ENCODE measurements at regions not wholly inside any gene's neighbourhood (a gene's known extent, or its start where the extent isn't known, plus 50 kb on each side); places are given as distances from the start of the nearest gene placed in this dataset.
A peak's percentile ranks its signal among the peaks of the same experiment; 100 is the strongest.

GRCh38 chr11:33646629-33647028 is 54.0 kb downstream of the C11orf91 start:
- DNase-seq: no peak
- ATAC-seq: peak in 1 of 2 donors; percentile 76
- intact Hi-C loops (cut with DNase I): no loop called here

GRCh38 chr11:33646168-33646567 is 54.5 kb downstream of the C11orf91 start:
- no peak for DNase-seq
- intact Hi-C loops (cut with DNase I): no loop called here
- no peak for ATAC-seq

GRCh38 chr11:33645686-33646085 is 54.9 kb downstream of the C11orf91 start:
- intact Hi-C loops (cut with DNase I): no loop called here
- DNase-seq: no peak
- no peak for ATAC-seq

DNA sequence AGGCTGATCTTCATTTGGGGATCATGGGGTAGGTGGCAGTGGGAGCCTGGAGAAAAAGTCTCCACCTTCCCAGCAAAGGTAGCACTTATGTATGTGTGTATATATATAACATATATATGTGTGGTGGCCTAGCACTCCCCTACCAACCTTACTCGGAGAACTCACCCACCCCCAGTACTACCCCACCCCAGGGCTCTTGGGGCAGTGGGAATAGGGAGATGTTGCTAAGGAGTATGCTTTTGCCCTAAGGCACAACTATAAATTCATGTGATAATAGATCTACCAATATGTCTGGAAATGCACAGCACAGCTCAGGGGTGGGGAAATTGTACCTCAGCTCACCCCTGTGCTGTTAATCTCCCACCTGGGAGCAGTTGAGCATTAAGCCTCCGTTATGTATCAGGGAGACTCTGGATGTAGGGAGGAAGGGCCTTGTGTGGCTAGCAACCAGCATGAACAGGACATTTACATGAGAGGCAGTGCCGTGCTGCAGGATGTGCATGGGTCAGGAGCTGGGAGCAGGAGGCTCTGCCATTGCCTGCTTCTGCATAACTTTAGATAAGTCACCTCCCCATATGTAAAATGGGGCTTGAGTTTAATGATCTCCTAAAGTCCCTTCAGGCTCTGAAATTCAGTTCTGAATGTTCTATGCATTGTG is 57.3 kb downstream of the C11orf91 start:
- ATAC-seq: no peak
- intact Hi-C loops (cut with DNase I): no loop called here
- no peak for DNase-seq

DNA sequence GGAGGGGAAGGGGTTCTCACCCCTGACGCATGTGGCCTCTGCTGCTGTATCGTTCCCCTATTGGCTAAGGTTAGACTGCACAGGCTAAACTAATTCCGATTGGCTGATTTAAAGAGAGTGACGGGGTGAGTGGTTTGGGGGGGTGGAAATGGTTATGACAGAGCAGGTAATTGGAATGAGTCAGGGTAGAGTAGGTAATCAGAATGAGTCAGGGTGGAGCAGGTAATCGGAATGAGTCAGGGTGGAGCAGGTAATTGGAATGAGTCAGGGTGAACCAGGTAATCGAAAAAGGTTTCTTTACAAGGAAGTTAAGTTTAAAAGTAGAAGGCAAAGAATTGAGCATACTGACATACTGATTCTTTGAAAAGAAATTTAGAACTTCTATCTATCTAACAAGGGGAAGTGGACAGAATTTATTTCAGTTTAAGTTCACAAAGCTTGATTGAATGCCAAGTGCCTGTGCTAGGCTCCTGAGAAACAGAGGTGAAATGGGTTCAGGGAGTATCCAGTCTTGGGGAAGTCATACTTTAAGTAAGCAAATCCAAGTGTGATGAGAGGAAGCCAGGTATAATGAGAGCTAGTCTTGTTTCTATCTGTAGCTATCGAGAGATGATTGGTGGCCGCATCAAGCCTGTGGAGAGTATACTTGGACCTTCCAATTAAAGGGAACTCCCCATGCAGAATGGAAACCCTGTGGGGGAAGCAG is 58.0 kb downstream of the C11orf91 start:
- intact Hi-C loops (cut with DNase I): no loop called here

GRCh38 chr11:33640730-33641371 is 59.8 kb downstream of the C11orf91 start:
- ATAC-seq (no peak), DNase-seq (no peak)
- intact Hi-C loops (cut with DNase I): no loop called here

More for the DNA sequence above, 58.0 kb downstream of the C11orf91 start:
- ATAC-seq: no peak
- DNase-seq: no peak

- no peak for ATAC-seq
- intact Hi-C loops (cut with DNase I): no loop called here
- no peak for DNase-seq
Observed at GRCh38 chr11:33638608-33639007, 62.0 kb downstream of the C11orf91 start.

DNA sequence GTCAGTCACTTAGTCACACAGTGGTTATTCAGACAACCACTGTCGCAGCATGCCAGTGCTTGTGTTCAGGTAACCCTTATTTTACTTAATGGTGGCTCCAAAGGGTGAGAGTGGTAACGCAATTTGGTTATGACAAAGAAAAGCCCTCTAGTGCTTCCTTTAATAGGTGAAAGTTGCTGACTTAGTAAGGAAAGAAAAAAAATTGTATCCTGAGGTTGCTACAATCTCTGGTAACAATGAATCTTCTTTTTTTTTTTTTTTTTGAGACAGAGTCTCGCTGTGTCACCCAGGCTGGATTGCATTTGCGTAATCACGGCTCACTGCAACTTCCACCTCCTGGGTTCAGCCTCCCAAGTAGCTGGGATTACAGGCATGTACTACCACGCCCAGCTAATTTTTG is 64.5 kb downstream of the C11orf91 start:
- ATAC-seq (peak in 1 of 2 donors; percentile 36), DNase-seq (no peak)
- intact Hi-C loops (cut with DNase I): no loop called here

DNA sequence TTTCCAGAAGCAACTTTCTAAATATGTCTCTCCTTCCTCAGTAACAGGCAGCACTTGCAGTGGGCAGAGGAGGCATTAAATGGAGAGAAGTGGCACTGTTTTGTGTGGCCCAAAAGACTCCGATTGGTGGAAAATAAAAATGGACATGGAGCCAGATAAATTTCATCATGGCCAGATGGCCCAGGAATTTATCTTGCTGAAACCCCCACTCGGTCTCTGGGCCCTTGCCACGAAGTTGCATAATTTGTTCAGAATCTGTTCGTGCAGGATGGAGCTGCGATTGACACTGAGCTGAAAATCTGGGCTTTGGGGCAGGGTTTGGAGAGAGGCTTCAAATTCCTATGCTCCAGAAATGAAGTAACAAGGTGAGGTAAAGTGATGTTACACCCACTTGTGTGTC is 65.5 kb downstream of the C11orf91 start:
- DNase-seq (peak; percentile 60), ATAC-seq (peak; percentile 70 to 80)
- intact Hi-C loops (cut with DNase I): no loop called here

DNA sequence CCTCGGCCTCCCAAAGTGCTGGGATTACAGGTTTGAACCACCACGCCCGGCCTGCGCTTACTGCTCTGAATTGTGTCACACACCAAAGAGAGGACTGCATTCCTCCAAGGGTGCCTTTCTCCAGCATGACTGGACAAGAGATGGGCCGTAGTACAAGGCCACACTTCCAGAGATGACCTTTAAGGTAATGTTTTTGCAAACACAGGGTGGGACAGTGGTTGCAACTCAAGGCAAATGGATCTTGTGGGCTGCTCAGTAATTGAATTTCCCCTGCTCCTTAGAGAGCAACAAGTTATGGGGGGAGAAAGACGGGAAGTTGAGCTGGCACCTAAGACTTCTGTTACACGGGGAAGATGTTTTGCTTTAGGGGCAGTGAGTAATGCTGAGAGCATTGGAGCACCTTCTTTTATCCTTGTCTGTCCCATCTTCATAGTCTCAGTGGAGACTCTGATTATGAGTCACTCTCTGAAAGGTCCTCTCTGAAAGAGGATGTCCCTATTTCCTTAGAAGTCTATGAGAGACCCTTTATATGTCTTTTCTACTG is 66.3 kb downstream of the C11orf91 start:
- ATAC-seq: no peak
- no peak for DNase-seq
- intact Hi-C loops (cut with DNase I): no loop called here

- intact Hi-C loops (cut with DNase I): no loop called here
- ATAC-seq (peak in 1 of 2 donors; percentile 89), DNase-seq (no peak)
Observed at GRCh38 chr11:33633251-33634003, 67.2 kb downstream of the C11orf91 start.

DNA sequence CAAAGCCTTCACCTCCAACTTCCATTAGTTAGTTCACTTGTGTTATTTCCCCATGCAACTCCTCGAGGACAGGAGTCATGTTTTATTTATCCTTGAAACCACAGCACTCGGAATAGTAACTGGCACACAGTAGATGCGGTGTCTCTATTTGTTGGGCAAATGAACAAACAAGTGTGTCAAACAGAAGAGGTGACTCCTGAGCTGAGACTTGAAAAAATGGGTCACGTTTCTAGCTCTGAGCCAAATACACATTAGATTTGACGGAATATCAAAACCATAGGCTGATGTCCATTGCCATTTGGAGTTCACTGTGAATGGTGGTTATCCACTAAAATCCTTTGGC is 68.9 kb downstream of the C11orf91 start:
- intact Hi-C loops (cut with DNase I): no loop called here
- DNase-seq: no peak
- no peak for ATAC-seq

GRCh38 chr11:33630936-33631748 is 69.5 kb downstream of the C11orf91 start:
- DNase-seq: no peak
- intact Hi-C loops (cut with DNase I): no loop called here
- ATAC-seq: no peak

DNA sequence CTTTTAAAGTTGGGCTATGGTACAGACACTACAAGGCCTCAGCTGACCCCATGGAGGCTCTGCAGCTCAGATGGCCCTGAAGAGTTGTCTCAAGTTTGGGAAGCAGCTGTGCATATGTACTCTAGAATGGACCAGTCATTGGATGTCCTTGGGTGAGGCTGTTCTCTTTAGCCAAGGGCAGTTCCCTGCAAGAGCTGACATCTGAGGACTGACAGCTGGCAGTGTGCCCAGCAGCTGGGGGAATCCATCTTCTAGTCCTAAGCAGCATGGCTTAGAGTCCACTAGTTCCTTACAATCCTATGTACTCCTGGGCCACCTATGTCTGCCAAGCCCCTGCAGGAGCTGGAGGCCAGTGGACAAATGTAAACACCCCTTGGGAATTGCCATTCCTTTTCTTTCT is 76.5 kb downstream of the C11orf91 start:
- intact Hi-C loops (cut with DNase I): no loop called here
- DNase-seq (no peak), ATAC-seq (peak; percentile 18 to 27)

DNA sequence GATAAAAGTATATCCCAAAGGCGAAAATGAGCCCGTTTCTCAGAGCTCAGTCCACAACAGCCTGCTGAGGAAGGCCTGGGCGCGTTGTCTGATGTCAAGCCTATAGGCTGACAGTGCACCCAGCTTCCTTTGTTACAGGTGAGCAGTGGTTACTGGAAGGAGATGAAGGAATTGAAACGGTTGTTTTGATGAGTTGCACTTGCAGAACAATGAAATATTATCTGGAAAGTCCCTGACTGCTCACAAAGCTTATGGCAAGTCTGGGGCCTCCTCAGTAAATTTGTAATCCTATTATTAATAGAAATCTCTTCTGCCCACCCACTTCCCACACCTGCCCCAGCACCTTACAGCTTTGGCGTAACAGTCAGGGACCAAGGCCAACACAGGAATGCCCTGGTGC is 77.8 kb downstream of the C11orf91 start:
- intact Hi-C loops (cut with DNase I): no loop called here
- DNase-seq (no peak), ATAC-seq (no peak)

GRCh38 chr11:33622186-33622585 is 78.4 kb downstream of the C11orf91 start:
- peak in 1 of 2 donors; percentile 90 for ATAC-seq
- intact Hi-C loops (cut with DNase I): no loop called here
- DNase-seq: no peak

DNA sequence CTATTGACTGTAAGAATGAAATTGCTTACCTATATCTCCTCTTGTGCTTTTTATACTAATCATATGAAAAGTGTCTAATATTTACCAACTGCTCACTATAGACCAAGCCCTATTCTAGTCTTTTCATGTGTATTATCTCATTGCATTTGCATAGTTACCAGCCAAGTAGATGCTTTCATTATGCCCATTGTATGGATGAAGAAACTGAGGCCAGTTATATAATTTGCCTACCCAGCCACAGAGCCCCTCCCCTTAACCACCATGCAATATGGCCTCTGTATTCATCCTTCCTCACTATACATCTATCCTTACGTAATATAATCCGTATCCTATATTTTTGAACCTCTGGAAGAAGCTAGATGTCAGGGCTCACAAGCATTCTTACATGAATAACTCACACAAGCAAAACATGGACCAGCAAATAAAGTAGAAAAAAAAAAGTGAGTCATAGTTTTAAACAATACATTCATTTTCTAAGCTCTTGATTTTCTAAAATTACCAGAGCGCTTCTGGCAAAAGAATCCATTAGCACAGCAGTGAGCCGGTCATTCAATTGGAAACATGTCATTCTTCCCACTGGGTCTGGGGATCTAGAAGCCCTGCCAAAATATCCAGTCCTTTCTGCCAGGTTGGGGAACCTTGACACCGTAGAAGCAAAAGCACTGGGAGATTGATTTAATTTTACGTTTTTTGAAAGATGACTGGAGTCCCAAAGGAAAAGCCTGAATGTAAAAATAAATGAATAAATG is 80.0 kb downstream of the C11orf91 start:
- intact Hi-C loops (cut with DNase I): no loop called here
- ATAC-seq: peak; percentile 12 to 59

DNA sequence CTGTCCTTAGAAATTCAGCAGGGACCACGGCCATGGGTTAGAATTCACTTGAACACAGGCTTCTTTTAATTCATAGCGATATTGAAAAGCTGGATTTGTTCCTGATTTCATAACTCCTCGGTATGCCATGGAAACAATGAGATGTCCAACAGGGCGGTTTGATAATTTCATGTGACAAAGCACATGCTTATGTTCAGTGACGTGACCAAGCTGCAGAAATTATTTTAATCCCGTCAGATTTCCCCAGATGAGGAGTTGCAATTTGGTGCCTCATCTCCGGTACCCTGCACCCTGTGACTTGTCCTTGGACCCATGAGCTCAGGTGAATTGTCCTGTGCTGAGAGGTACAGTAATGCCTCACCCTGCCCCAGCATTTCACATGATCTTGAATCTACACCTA is 81.7 kb downstream of the C11orf91 start:
- ATAC-seq (no peak), DNase-seq (no peak)
- intact Hi-C loops (cut with DNase I): no loop called here

More for the DNA sequence above, 80.0 kb downstream of the C11orf91 start:
- DNase-seq: no peak
